ENCODE measurements at regions not wholly inside any gene's neighbourhood (a gene's known extent, or its start where the extent isn't known, plus 50 kb on each side); places are given as distances from the start of the nearest gene placed in this dataset.

DNA sequence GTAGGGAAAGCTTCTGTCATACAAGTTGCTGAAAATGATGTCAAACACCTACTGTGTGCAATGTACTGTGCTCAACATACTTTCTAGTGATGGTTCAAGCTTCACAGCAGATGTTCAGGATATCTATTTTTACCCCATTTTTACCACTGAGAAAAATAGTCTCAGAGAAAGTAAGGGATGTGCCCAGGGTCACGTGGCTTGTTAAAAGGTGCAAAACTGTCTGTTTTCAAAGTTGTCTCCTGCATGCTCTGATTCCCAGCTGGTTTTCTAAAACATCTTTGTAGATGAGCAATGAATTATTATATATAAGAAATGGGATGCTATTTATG, 145.5 kb upstream of the LHCGR start:
- no peak for TF ChIP-seq CTCF (IDR thresholded peaks at IDR 0.05)
- no peaks in the 10 kb centered on the region for H3K4me1 ChIP-seq
- no peak for DNase-seq
- H3K36me3 ChIP-seq: no peaks in the 10 kb centered on the region
- no peaks in the 10 kb centered on the region for H3K9me3 ChIP-seq
- no peaks in the 10 kb centered on the region for H3K27me3 ChIP-seq (ENCODE audit: low read depth)
- intact Hi-C loops (cut with DNase I): no loop called here
- no peak overlapping the region for H3K4me3 ChIP-seq
- no peak overlapping the region for H3K27ac ChIP-seq
- ATAC-seq: no peak

DNA sequence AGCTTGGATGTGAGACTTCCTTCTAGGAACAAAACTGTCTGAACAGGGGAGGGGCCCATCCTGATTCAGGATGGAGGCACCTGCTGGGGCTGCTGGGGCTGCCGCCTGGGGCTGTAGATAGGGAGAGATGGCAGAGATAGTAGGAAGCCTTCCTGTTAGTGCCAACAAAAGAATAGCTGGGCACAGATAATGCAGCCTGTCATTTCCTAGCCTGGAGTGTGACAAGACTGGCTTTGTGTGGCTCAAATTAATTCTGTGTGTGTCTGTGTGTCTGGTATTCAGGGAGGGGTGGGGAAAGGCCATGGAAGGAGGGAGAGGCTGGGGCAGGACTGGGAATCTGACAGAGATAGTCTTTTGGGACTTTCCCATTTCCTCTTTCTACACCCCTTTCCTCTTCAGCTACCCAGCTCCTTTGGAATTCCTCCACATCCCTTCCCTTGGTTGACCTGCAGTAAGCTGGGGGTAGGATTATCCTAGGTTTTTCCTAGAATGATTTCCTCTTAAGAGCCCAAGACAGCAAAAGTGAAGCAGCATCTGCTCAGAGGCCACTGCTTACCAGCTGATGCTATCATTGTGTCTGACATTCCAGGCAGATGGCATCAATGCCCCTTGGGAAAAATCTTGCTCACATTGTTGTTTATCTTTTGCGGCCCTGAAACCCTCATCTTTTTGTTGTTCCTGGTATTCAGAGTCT, 144.9 kb upstream of the LHCGR start:
- Histone ChIP-seq H3K9me3 (no peaks in the 10 kb centered on the region), H3K27ac (no peak overlapping the region), H3K27me3 (ENCODE audit: low read depth) (no peaks in the 10 kb centered on the region), H3K4me1 (no peaks in the 10 kb centered on the region), H3K36me3 (no peaks in the 10 kb centered on the region), H3K4me3 (no peak overlapping the region)
- intact Hi-C loops (cut with DNase I): no loop called here
- DNase-seq (no peak), ATAC-seq (no peak)
- no peak for TF ChIP-seq CTCF (IDR thresholded peaks at IDR 0.05)

DNA sequence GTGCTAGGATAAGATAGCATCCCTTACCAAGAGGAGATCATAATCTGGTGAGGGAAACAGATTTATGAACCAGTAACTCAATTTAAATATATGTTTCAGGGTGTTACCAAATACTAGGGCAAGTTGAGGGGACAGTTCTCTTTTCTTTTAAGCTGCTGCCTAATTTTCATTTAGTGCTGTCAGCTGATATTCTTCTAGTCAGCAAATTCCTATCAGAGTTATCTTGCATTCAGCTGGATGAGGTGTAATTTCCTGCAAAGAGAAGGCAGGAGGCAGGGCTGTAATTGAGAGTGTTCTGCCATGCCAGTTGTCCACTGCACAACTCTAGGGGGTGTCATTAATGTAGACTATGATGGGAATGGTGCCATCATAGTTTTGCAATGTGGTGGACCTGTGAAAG, 141.3 kb upstream of the LHCGR start:
- Histone ChIP-seq H3K27me3 (ENCODE audit: low read depth) (no peaks in the 10 kb centered on the region), H3K9me3 (no peaks in the 10 kb centered on the region), H3K36me3 (no peaks in the 10 kb centered on the region), H3K27ac (no peak overlapping the region), H3K4me1 (no peaks in the 10 kb centered on the region), H3K4me3 (no peak overlapping the region)
- TF ChIP-seq CTCF (IDR thresholded peaks at IDR 0.05): no peak
- no peak for ATAC-seq
- DNase-seq: no peak
- intact Hi-C loops (cut with DNase I): no loop called here

DNA sequence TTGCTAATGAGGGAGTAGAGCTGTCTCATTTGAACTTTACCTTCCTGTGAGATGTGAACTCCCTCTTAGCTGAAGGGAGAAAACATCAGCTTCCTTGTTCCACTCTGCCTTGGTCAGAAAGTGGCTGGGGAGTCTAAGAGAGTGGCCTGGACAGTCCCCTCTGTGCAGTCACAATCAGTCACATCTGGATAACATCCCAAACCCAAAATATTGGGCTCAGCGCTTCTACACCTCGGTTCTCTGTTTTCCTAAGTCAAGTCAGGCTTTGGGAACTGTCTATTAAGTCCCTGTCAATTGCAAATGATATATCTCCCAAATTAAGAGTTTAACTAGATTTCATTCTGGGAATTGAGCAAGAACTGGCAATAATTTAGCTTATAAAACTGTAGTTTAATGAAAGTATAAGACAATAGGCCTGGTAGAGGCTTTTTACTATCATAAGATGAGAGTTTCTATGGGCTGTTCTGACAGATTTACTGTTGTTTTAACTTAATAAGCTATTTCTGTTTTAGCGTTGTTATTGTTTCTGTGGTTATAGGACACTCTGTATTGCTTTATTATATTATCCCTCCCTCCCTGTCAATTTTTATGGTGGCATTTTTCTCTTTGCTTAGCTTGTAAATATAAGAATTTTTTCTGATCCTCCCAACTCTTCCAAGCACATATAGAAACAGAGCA, 135.1 kb upstream of the LHCGR start:
- no peaks in the 10 kb centered on the region for H3K36me3 ChIP-seq

DNA sequence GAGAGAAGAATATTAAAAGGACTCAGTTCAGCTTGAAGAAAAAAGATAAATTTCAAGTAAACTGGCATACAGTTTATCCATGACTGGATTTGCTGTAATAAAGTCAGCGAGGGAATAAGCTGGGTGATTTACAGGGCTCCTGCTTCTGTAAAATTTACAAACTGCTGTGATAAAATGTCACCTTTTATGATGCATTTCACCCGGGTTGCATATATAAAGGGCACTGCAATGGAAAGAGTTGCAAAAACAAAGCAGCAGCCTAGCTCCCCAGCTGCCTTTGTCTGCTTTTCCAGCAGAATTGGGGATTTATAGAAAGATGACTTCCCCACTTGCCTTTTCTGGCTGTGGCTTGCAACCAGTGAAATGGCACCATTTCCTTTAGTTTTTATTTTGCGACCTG, 132.5 kb upstream of the LHCGR start:
- ATAC-seq (no peak), DNase-seq (no peak)
- H3K4me3 ChIP-seq: no peak overlapping the region
- intact Hi-C loops (cut with DNase I): no loop called here
- H3K27me3 ChIP-seq (ENCODE audit: low read depth): no peaks in the 10 kb centered on the region
- H3K27ac ChIP-seq: no peak overlapping the region
- no peaks in the 10 kb centered on the region for H3K9me3 ChIP-seq
- no peaks in the 10 kb centered on the region for H3K4me1 ChIP-seq
- no peak for TF ChIP-seq CTCF (IDR thresholded peaks at IDR 0.05)
- no peaks in the 10 kb centered on the region for H3K36me3 ChIP-seq

More for the DNA sequence above, 135.1 kb upstream of the LHCGR start:
- TF ChIP-seq CTCF (IDR thresholded peaks at IDR 0.05): no peak
- ATAC-seq (no peak), DNase-seq (no peak)
- Histone ChIP-seq H3K9me3 (no peaks in the 10 kb centered on the region), H3K27ac (no peak overlapping the region), H3K4me1 (no peaks in the 10 kb centered on the region), H3K4me3 (no peak overlapping the region), H3K27me3 (ENCODE audit: low read depth) (no peaks in the 10 kb centered on the region)
- intact Hi-C loops (cut with DNase I): no loop called here

Data from lower lobe of right lung (tissue), 2 donors.